Keratinocyte (primary cell): ENCODE measurements at regions not wholly inside any gene's neighbourhood (a gene's known extent, or its start where the extent isn't known, plus 50 kb on each side); places are given as distances from the start of the nearest gene placed in this dataset.

ENCODE experiments used
- DNase-seq: peaks from one replicate; pipeline ENCODE4 v3.0.0-alpha.2; 2011; ENCODE audit warnings: low read depth, missing footprints, low spot score
- FAIRE-seq: peaks from 2 replicates; lab custom pipeline; 2011; peaks lifted over from hg19 to GRCh38; lab: Jason Lieb, UNC
- H2AFZ ChIP-seq: 2 replicates; pipeline ENCODE4 v1.6.0; 2012; ENCODE audit warnings: low read length, control low read depth, inconsistent platforms; ENCODE audit not compliant: control insufficient read depth
- H3K27ac ChIP-seq: 2 replicates; pipeline ENCODE4 v1.5.1; 2011; ENCODE audit warnings: low read length; ENCODE audit not compliant: control insufficient read depth, insufficient read depth
- H3K27me3 ChIP-seq: 3 replicates; pipeline ENCODE4 v1.6.0; 2011; ENCODE audit warnings: low read length; ENCODE audit not compliant: control insufficient read depth, insufficient read depth; ENCODE audit errors: extremely low read depth
- H3K36me3 ChIP-seq, 2 experiments: 2 replicates in 1 of 2; 3 replicates in 1 of 2; pipeline ENCODE4 v1.5.1; 2011; ENCODE audit warnings: low read length in 2 of 2, mild to moderate bottlenecking in 1 of 2; ENCODE audit not compliant: control insufficient read depth in 2 of 2, insufficient read depth in 2 of 2; ENCODE audit errors: extremely low read depth in 1 of 2
- H3K4me1 ChIP-seq: 3 replicates; pipeline ENCODE4 v1.5.1; 2011; ENCODE audit warnings: low read length; ENCODE audit not compliant: control insufficient read depth, insufficient read depth; ENCODE audit errors: extremely low read depth
- H3K4me2 ChIP-seq: 3 replicates; pipeline ENCODE4 v1.6.0; 2011; ENCODE audit warnings: low read depth, low read length; ENCODE audit not compliant: control insufficient read depth, insufficient read depth; ENCODE audit errors: extremely low read depth
- H3K4me3 ChIP-seq, 3 experiments: fragments of 200-600 bp in 1 of 3; sonication (generic) in 1 of 3; 2 replicates in 2 of 3; 3 replicates in 1 of 3; pipeline ENCODE4 v1.5.1; 2011 to 2016; ENCODE audit warnings: low read length in 3 of 3, mild to moderate bottlenecking in 3 of 3, control low read depth in 2 of 3, inconsistent platforms in 1 of 3, low read depth in 1 of 3, mixed read lengths in 1 of 3, mixed run types in 1 of 3, moderate library complexity in 1 of 3; ENCODE audit not compliant: control insufficient read depth in 2 of 3, insufficient read depth in 2 of 3; ENCODE audit errors: extremely low read depth in 1 of 3
- H3K79me2 ChIP-seq: 2 replicates; pipeline ENCODE4 v1.6.0; 2012; ENCODE audit warnings: low read length; ENCODE audit not compliant: control insufficient read depth, insufficient read depth
- H3K9ac ChIP-seq: 3 replicates; pipeline ENCODE4 v1.6.0; 2011; ENCODE audit warnings: low read length; ENCODE audit not compliant: control insufficient read depth, insufficient read depth; ENCODE audit errors: extremely low read depth
- H3K9me1 ChIP-seq: 3 replicates; pipeline ENCODE4 v1.6.0; 2011; ENCODE audit warnings: low read length; ENCODE audit not compliant: control insufficient read depth, insufficient read depth; ENCODE audit errors: extremely low read depth
- H3K9me3 ChIP-seq: 2 replicates; pipeline ENCODE4 v1.5.1; 2012; ENCODE audit warnings: low read depth, low read length; ENCODE audit not compliant: control insufficient read depth
- H4K20me1 ChIP-seq: 3 replicates; pipeline ENCODE4 v1.6.0; 2011; ENCODE audit warnings: low read length; ENCODE audit not compliant: control insufficient read depth, insufficient read depth; ENCODE audit errors: extremely low read depth
- EZH2 ChIP-seq: IDR thresholded peaks from one replicate; pipeline ENCODE4 v1.6.1; 2012; ENCODE audit warnings: inconsistent platforms, mild to moderate bottlenecking, low read length, moderate library complexity
- dilution Hi-C: fragments of 300-500 bp; cut with MboI; formaldehyde crosslinking; loops from one replicate; pipeline ENCODE4 v1.7.0; 2020; ENCODE audit warnings: low sequenced_read_pairs; ENCODE audit not compliant: extremely low pct_ligation_motif_present
- TF ChIP-seq, protein P1 (sequence below), 3 experiments: IDR thresholded peaks in 1 of 3; conservative IDR thresholded peaks in 1 of 3; optimal IDR thresholded peaks in 1 of 3; 2 replicates in 2 of 3; 3 replicates in 1 of 3; pipeline versions ENCODE3 to v1.5.1; 2011; ENCODE audit warnings: low read length in 3 of 3, mild to moderate bottlenecking in 3 of 3, moderate library complexity in 2 of 3, control low read depth in 1 of 3, inconsistent platforms in 1 of 3; ENCODE audit not compliant: insufficient read depth in 2 of 3; ENCODE audit errors: extremely low read depth in 1 of 3

DNA sequence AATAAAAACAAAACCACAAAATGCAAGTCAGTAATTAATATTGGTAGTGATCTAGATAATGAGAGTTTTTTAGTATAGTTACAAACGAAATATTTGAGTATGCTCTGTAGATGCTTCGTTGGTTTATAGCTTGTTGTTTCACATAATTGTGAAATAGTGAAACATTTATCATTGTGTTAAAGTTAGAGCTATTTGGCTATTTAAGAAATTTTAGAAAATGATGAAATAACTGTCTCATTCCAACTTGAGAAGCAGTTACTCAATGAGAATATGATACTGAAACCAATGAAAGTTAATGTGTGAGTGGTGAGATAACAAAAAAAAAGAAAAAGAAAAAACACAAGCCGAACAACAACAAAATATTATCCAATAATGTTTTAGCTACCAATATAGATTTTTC, 475.6 kb upstream of the ZEB2 start:
- H3K4me3 ChIP-seq = no peak overlapping the region
- H3K9me3 ChIP-seq = no peaks in the 10 kb centered on the region
- no peaks in the 10 kb centered on the region for H3K36me3 ChIP-seq
- H4K20me1 ChIP-seq = no peaks in the 10 kb centered on the region
- H3K4me2 ChIP-seq = no peak overlapping the region
- dilution Hi-C loops = no loop called here
- H3K9me1 ChIP-seq = no peaks in the 10 kb centered on the region
- no peak overlapping the region for H2AFZ ChIP-seq
- FAIRE-seq (no peak), DNase-seq (no peak)
- H3K27ac ChIP-seq = no peak overlapping the region
- H3K27me3 ChIP-seq = no peaks in the 10 kb centered on the region
- H3K79me2 ChIP-seq = no peaks in the 10 kb centered on the region
- H3K4me1 ChIP-seq = no peaks in the 10 kb centered on the region
- no peak for TF ChIP-seq EZH2
- TF ChIP-seq, protein P1, sequence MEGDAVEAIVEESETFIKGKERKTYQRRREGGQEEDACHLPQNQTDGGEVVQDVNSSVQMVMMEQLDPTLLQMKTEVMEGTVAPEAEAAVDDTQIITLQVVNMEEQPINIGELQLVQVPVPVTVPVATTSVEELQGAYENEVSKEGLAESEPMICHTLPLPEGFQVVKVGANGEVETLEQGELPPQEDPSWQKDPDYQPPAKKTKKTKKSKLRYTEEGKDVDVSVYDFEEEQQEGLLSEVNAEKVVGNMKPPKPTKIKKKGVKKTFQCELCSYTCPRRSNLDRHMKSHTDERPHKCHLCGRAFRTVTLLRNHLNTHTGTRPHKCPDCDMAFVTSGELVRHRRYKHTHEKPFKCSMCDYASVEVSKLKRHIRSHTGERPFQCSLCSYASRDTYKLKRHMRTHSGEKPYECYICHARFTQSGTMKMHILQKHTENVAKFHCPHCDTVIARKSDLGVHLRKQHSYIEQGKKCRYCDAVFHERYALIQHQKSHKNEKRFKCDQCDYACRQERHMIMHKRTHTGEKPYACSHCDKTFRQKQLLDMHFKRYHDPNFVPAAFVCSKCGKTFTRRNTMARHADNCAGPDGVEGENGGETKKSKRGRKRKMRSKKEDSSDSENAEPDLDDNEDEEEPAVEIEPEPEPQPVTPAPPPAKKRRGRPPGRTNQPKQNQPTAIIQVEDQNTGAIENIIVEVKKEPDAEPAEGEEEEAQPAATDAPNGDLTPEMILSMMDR (optimal IDR thresholded peaks at IDR 0.05 in 1 of 3, IDR thresholded peaks at IDR 0.05 in 1 of 3, conservative IDR thresholded peaks at IDR 0.05 in 1 of 3; ENCODE audit: extremely low read depth in 1 of 3, insufficient read depth in 2 of 3, low read length in 3 of 3) = no peak
- H3K9ac ChIP-seq = no peak overlapping the region

DNA sequence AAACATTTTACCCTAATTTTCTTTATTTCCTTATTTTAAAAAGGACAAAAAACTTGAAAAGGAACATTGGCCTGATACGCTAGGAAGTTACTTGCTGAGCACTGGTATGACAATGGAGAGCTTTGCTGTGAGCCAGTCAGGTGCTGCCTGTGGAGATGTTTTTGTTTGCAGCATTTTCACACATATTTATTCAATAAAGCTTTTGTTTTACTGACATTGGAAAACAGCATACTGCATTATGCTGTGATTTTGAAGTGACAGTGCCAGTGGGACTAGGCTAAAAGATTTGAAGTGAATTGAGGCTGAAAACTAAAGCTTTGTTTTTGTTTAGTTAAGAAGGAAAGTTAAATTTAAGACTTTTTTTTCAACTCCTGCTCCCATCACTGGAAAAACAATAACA, 470.7 kb upstream of the ZEB2 start:
- Histone ChIP-seq H3K79me2 (no peaks in the 10 kb centered on the region), H2AFZ (no peak overlapping the region), H3K9me3 (no peaks in the 10 kb centered on the region), H3K9ac (no peak overlapping the region), H3K36me3 (no peaks in the 10 kb centered on the region), H3K4me3 (no peak overlapping the region), H3K9me1 (no peaks in the 10 kb centered on the region), H3K4me2 (no peak overlapping the region), H3K27me3 (no peaks in the 10 kb centered on the region), H3K4me1 (no peaks in the 10 kb centered on the region), H4K20me1 (no peaks in the 10 kb centered on the region), H3K27ac (no peak overlapping the region)
- DNase-seq = no peak
- dilution Hi-C loops = no loop called here
- no peak for TF ChIP-seq EZH2
- TF ChIP-seq, protein P1 (optimal IDR thresholded peaks at IDR 0.05 in 1 of 3, IDR thresholded peaks at IDR 0.05 in 1 of 3, conservative IDR thresholded peaks at IDR 0.05 in 1 of 3; ENCODE audit: extremely low read depth in 1 of 3, insufficient read depth in 2 of 3, low read length in 3 of 3) = no peak
- no peak for FAIRE-seq
